ENCODE measurements at regions not wholly inside any gene's neighbourhood (a gene's known extent, or its start where the extent isn't known, plus 50 kb on each side); places are given as distances from the start of the nearest gene placed in this dataset.

- peak overlapping the region; percentile 13 for H3K4me3 ChIP-seq (ENCODE audit: low read length)
- no peaks in the 10 kb centered on the region for H3K36me3 ChIP-seq (ENCODE audit: control insufficient read depth, insufficient read depth, low read length, severe bottlenecking)
- H3K4me1 ChIP-seq (ENCODE audit: control insufficient read depth, insufficient read depth, low read length) = no peaks in the 10 kb centered on the region
- no peak overlapping the region for H3K9ac ChIP-seq (ENCODE audit: low read length)
- H3K27me3 ChIP-seq (replicated peaks; ENCODE audit: control insufficient read depth, insufficient read depth, low read length) = peaks cover 4% of the 10 kb centered on the region
- no peak for DNase-seq (ENCODE audit: low read depth)
- H3K9me3 ChIP-seq (ENCODE audit: control insufficient read depth, low read length) = peaks cover 6% of the 10 kb centered on the region
Measured at GRCh38 chr4:138688408-138689085, 327.0 kb upstream of the NOCT start.

GRCh38 chr4:138686106-138686835 is 329.3 kb upstream of the NOCT start:
- H3K27me3 ChIP-seq (replicated peaks; ENCODE audit: control insufficient read depth, insufficient read depth, low read length) = peaks cover 4% of the 10 kb centered on the region

GRCh38 chr4:138685316-138685715 is 330.3 kb upstream of the NOCT start:
- no peak for DNase-seq (ENCODE audit: low read depth)
- Histone ChIP-seq H3K9ac (ENCODE audit: low read length) (no peak overlapping the region), H3K27me3 (replicated peaks; ENCODE audit: control insufficient read depth, insufficient read depth, low read length) (peaks cover 4% of the 10 kb centered on the region), H3K4me3 (ENCODE audit: low read length) (no peak overlapping the region), H3K36me3 (ENCODE audit: control insufficient read depth, insufficient read depth, low read length, severe bottlenecking) (no peaks in the 10 kb centered on the region), H3K9me3 (ENCODE audit: control insufficient read depth, low read length) (peaks cover 6% of the 10 kb centered on the region), H3K4me1 (ENCODE audit: control insufficient read depth, insufficient read depth, low read length) (peaks cover 12% of the 10 kb centered on the region)

More at GRCh38 chr4:138686106-138686835, 329.3 kb upstream of the NOCT start:
- Histone ChIP-seq H3K36me3 (ENCODE audit: control insufficient read depth, insufficient read depth, low read length, severe bottlenecking) (no peaks in the 10 kb centered on the region), H3K4me1 (ENCODE audit: control insufficient read depth, insufficient read depth, low read length) (peaks cover 6% of the 10 kb centered on the region), H3K9me3 (ENCODE audit: control insufficient read depth, low read length) (peaks cover 6% of the 10 kb centered on the region), H3K9ac (ENCODE audit: low read length) (no peak overlapping the region), H3K4me3 (ENCODE audit: low read length) (no peak overlapping the region)
- no peak for DNase-seq (ENCODE audit: low read depth)

GRCh38 chr4:138680989-138681604 is 334.5 kb upstream of the NOCT start:
- H3K36me3 ChIP-seq (ENCODE audit: control insufficient read depth, insufficient read depth, low read length, severe bottlenecking) = no peaks in the 10 kb centered on the region
- peaks cover 6% of the 10 kb centered on the region for H3K9me3 ChIP-seq (ENCODE audit: control insufficient read depth, low read length)
- peak overlapping the region; percentile 62 for H3K4me3 ChIP-seq (ENCODE audit: low read length)
- H3K9ac ChIP-seq (ENCODE audit: low read length) = peak overlapping the region; percentile 19
- peaks cover 7% of the 10 kb centered on the region for H3K27me3 ChIP-seq (replicated peaks; ENCODE audit: control insufficient read depth, insufficient read depth, low read length)
- H3K4me1 ChIP-seq (ENCODE audit: control insufficient read depth, insufficient read depth, low read length) = peaks cover 12% of the 10 kb centered on the region
- DNase-seq (ENCODE audit: low read depth) = peak; percentile 94

GRCh38 chr4:138680256-138680655 is 335.3 kb upstream of the NOCT start:
- peaks cover 12% of the 10 kb centered on the region for H3K4me1 ChIP-seq (ENCODE audit: control insufficient read depth, insufficient read depth, low read length)
- peak overlapping the region; percentile 19 for H3K9ac ChIP-seq (ENCODE audit: low read length)
- H3K27me3 ChIP-seq (replicated peaks; ENCODE audit: control insufficient read depth, insufficient read depth, low read length) = peaks cover 7% of the 10 kb centered on the region
- no peak for DNase-seq (ENCODE audit: low read depth)
- no peak overlapping the region for H3K4me3 ChIP-seq (ENCODE audit: low read length)
- H3K9me3 ChIP-seq (ENCODE audit: control insufficient read depth, low read length) = peaks cover 6% of the 10 kb centered on the region
- no peaks in the 10 kb centered on the region for H3K36me3 ChIP-seq (ENCODE audit: control insufficient read depth, insufficient read depth, low read length, severe bottlenecking)

- DNase-seq (ENCODE audit: low read depth) = no peak
- no peak overlapping the region for H3K4me3 ChIP-seq (ENCODE audit: low read length)
- H3K4me1 ChIP-seq (ENCODE audit: control insufficient read depth, insufficient read depth, low read length) = peaks cover 12% of the 10 kb centered on the region
- no peaks in the 10 kb centered on the region for H3K36me3 ChIP-seq (ENCODE audit: control insufficient read depth, insufficient read depth, low read length, severe bottlenecking)
- H3K9ac ChIP-seq (ENCODE audit: low read length) = no peak overlapping the region
- H3K27me3 ChIP-seq (replicated peaks; ENCODE audit: control insufficient read depth, insufficient read depth, low read length) = peaks cover 7% of the 10 kb centered on the region
- H3K9me3 ChIP-seq (ENCODE audit: control insufficient read depth, low read length) = peaks cover 4% of the 10 kb centered on the region
Measured at GRCh38 chr4:138678985-138679746, 336.4 kb upstream of the NOCT start.

DNA sequence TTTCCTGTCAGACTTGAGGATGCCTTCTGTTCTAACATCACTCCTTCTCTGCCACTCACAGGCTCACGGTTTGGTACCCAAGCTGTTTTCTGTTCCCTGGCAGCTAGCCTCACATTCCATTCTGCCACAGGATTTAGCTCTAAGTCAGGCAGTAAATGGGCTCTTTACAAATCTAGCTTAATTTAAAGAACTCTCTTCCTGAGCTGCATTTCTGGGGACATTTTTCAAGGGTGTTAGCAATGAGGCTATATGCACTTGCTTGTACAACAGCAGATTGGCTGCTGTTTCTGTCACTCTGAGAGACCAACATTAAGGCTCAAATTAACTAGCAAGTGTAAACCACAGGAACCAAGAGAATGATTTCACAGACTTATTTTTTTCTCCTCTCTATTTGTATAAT is 337.8 kb upstream of the NOCT start:
- Histone ChIP-seq H3K36me3 (ENCODE audit: control insufficient read depth, insufficient read depth, low read length, severe bottlenecking) (no peaks in the 10 kb centered on the region), H3K4me1 (ENCODE audit: control insufficient read depth, insufficient read depth, low read length) (peaks cover 12% of the 10 kb centered on the region), H3K9ac (ENCODE audit: low read length) (no peak overlapping the region), H3K9me3 (ENCODE audit: control insufficient read depth, low read length) (no peaks in the 10 kb centered on the region), H3K4me3 (ENCODE audit: low read length) (no peak overlapping the region), H3K27me3 (replicated peaks; ENCODE audit: control insufficient read depth, insufficient read depth, low read length) (peaks cover 7% of the 10 kb centered on the region)
- DNase-seq (ENCODE audit: low read depth) = peak; percentile 59

DNA sequence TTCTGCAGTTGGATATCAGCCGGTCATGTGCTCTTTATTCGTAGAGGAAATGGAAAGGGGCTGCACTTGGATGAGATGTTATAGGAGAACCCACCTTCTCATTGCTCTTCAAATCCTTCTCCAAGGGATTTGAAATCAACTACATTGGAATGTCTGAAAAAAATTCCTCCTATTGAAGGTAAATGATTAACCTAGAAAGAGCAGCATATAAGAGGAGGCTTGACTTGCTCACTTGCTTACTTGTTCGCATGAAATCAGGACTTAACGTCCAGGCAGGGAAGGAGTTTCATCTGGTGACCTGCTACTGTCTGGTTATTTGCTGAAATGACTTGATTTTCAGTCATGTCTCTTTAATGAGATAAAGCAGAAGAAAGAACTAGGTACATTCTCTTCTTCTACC is 338.4 kb upstream of the NOCT start:
- H3K4me1 ChIP-seq (ENCODE audit: control insufficient read depth, insufficient read depth, low read length) = peaks cover 12% of the 10 kb centered on the region
- H3K9me3 ChIP-seq (ENCODE audit: control insufficient read depth, low read length) = no peaks in the 10 kb centered on the region
- no peak overlapping the region for H3K4me3 ChIP-seq (ENCODE audit: low read length)
- peaks cover 7% of the 10 kb centered on the region for H3K27me3 ChIP-seq (replicated peaks; ENCODE audit: control insufficient read depth, insufficient read depth, low read length)
- H3K36me3 ChIP-seq (ENCODE audit: control insufficient read depth, insufficient read depth, low read length, severe bottlenecking) = no peaks in the 10 kb centered on the region
- no peak for DNase-seq (ENCODE audit: low read depth)
- H3K9ac ChIP-seq (ENCODE audit: low read length) = no peak overlapping the region

DNA sequence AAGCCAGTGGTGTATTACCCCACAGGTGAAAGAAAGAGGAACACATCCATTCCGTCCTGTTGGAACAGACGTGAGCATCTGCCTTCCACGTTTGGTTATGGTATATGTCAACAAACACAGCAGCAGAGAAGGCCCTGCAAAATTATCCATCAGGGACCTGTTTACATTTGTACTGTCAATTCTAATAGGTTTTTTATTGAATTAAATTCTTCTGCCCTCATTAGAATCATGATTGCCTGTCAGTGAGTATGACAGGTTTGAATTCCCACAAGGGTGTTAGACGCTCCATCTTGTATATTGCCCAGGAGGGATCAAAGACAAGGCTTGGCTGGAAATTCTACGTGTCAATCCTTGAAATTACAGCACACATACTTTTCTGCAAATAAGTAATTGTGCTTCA is 339.9 kb upstream of the NOCT start:
- Histone ChIP-seq H3K36me3 (ENCODE audit: control insufficient read depth, insufficient read depth, low read length, severe bottlenecking) (no peaks in the 10 kb centered on the region), H3K4me1 (ENCODE audit: control insufficient read depth, insufficient read depth, low read length) (peaks cover 9% of the 10 kb centered on the region), H3K9ac (ENCODE audit: low read length) (no peak overlapping the region), H3K27me3 (replicated peaks; ENCODE audit: control insufficient read depth, insufficient read depth, low read length) (peaks cover 7% of the 10 kb centered on the region), H3K4me3 (ENCODE audit: low read length) (no peak overlapping the region), H3K9me3 (ENCODE audit: control insufficient read depth, low read length) (no peaks in the 10 kb centered on the region)
- no peak for DNase-seq (ENCODE audit: low read depth)

DNA sequence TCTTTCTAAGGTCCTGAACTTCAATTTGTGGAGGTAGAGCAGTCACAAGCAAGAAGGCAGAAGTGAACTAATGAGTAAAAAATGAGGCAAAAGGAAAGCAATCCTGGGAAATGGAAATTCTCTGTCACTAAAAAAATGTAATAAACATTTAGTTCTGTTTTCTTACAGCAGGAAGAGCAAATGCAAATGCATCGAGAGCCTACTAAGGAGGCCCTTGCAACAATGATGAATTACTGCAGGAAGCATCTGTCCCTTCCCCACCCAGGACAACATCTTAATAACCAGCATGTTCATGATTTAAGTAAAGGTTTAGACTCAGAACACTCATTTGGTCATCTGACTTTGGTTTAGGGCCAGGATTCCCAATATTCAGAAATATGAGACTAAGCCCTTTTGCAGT is 341.4 kb upstream of the NOCT start:
- DNase-seq (ENCODE audit: low read depth) = no peak
- Histone ChIP-seq H3K36me3 (ENCODE audit: control insufficient read depth, insufficient read depth, low read length, severe bottlenecking) (no peaks in the 10 kb centered on the region), H3K27me3 (replicated peaks; ENCODE audit: control insufficient read depth, insufficient read depth, low read length) (peaks cover 7% of the 10 kb centered on the region), H3K9me3 (ENCODE audit: control insufficient read depth, low read length) (no peaks in the 10 kb centered on the region), H3K4me3 (ENCODE audit: low read length) (no peak overlapping the region), H3K9ac (ENCODE audit: low read length) (no peak overlapping the region), H3K4me1 (ENCODE audit: control insufficient read depth, insufficient read depth, low read length) (peaks cover 6% of the 10 kb centered on the region)

- Histone ChIP-seq H3K36me3 (ENCODE audit: control insufficient read depth, insufficient read depth, low read length, severe bottlenecking) (no peaks in the 10 kb centered on the region), H3K27me3 (replicated peaks; ENCODE audit: control insufficient read depth, insufficient read depth, low read length) (peaks cover 7% of the 10 kb centered on the region), H3K9ac (ENCODE audit: low read length) (no peak overlapping the region), H3K4me3 (ENCODE audit: low read length) (no peak overlapping the region), H3K9me3 (ENCODE audit: control insufficient read depth, low read length) (no peaks in the 10 kb centered on the region), H3K4me1 (ENCODE audit: control insufficient read depth, insufficient read depth, low read length) (peaks cover 6% of the 10 kb centered on the region)
- no peak for DNase-seq (ENCODE audit: low read depth)
Measured at GRCh38 chr4:138673053-138673452, 342.5 kb upstream of the NOCT start.
